ENCODE measurements at regions not wholly inside any gene's neighbourhood (a gene's known extent, or its start where the extent isn't known, plus 50 kb on each side); places are given as distances from the start of the nearest gene placed in this dataset.

DNA sequence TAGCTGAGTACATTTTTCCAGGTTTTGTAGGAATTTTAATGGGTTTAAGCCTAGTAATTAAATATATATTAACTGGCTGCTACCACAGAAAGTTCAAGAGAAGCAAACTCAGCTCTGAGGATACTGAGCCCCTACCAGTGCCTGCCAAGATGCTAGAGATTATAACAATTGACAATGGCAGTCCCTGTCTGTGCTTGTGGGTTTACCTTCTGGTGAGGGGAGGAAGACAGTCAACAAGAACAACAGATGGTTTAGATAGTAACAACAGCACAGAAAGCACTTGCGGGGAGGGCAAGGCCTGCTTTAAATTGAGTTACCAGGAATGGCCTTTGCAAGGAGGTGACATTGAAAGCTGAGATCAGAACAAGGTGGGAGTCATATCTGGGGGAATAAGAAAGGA lies 56.6 kb upstream of the ARHGEF3 start:
- TF ChIP-seq POLR2A (IDR thresholded peaks at IDR 0.05; ENCODE audit: extremely low read depth, insufficient read length) = no peak
- TF ChIP-seq, protein P1, sequence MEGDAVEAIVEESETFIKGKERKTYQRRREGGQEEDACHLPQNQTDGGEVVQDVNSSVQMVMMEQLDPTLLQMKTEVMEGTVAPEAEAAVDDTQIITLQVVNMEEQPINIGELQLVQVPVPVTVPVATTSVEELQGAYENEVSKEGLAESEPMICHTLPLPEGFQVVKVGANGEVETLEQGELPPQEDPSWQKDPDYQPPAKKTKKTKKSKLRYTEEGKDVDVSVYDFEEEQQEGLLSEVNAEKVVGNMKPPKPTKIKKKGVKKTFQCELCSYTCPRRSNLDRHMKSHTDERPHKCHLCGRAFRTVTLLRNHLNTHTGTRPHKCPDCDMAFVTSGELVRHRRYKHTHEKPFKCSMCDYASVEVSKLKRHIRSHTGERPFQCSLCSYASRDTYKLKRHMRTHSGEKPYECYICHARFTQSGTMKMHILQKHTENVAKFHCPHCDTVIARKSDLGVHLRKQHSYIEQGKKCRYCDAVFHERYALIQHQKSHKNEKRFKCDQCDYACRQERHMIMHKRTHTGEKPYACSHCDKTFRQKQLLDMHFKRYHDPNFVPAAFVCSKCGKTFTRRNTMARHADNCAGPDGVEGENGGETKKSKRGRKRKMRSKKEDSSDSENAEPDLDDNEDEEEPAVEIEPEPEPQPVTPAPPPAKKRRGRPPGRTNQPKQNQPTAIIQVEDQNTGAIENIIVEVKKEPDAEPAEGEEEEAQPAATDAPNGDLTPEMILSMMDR (IDR thresholded peaks at IDR 0.05; ENCODE audit: low read depth, low read length) = no peak
- TF ChIP-seq, protein P2, sequence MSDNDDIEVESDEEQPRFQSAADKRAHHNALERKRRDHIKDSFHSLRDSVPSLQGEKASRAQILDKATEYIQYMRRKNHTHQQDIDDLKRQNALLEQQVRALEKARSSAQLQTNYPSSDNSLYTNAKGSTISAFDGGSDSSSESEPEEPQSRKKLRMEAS (IDR thresholded peaks at IDR 0.05; ENCODE audit: low read depth, low read length) = no peak
- no peak for TF ChIP-seq MYC (IDR thresholded peaks at IDR 0.05; ENCODE audit: low read depth, low read length)

Data from NB4 (cell line).